Stimulated activated CD4-positive, alpha-beta T cell treated with anti-CD3 and anti-CD28 coated beads, Interleukin-1b, Interleukin-23, amount 100 ng/mL, for 1 hour (primary cell): ENCODE measurements at regions not wholly inside any gene's neighbourhood (a gene's known extent, or its start where the extent isn't known, plus 50 kb on each side); places are given as distances from the start of the nearest gene placed in this dataset.

Experiments
- DNase-seq, 2 donors: peaks; one replicate each; pipeline ENCODE4 v3.0.0-alpha.2; 2020; ENCODE audit warnings: low read depth in 2 of 2

GRCh38 chr13:39159846-39160370 lies 121.7 kb downstream of the NHLRC3 start:
- DNase-seq: no peak

- DNase-seq: no peak
Observed at GRCh38 chr13:39167018-39167417, 128.8 kb downstream of the NHLRC3 start.

GRCh38 chr13:39170711-39171110 lies 132.5 kb downstream of the NHLRC3 start:
- DNase-seq: no peak

- DNase-seq: no peak
Observed at GRCh38 chr13:39185326-39185725, 147.1 kb downstream of the NHLRC3 start.

GRCh38 chr13:39186205-39186875 lies 148.1 kb downstream of the NHLRC3 start:
- no peak for DNase-seq

- DNase-seq: no peak
Observed at GRCh38 chr13:39189778-39190177, 151.5 kb downstream of the NHLRC3 start.

- DNase-seq: no peak
Observed at GRCh38 chr13:39196965-39197646, 158.8 kb downstream of the NHLRC3 start.

- no peak for DNase-seq
Observed at GRCh38 chr13:39197647-39198007, 159.4 kb downstream of the NHLRC3 start.

- DNase-seq: no peak
Observed at GRCh38 chr13:39200249-39200910, 162.1 kb downstream of the NHLRC3 start.

GRCh38 chr13:39201180-39201579 lies 162.9 kb downstream of the NHLRC3 start:
- DNase-seq: no peak

- DNase-seq: no peak
Observed at GRCh38 chr13:39202746-39203145, 164.5 kb downstream of the NHLRC3 start.

GRCh38 chr13:39208636-39209035 lies 170.4 kb downstream of the NHLRC3 start:
- no peak for DNase-seq

GRCh38 chr13:39209731-39210531 lies 171.7 kb downstream of the NHLRC3 start:
- no peak for DNase-seq

GRCh38 chr13:39210961-39211534 lies 172.8 kb downstream of the NHLRC3 start:
- no peak for DNase-seq

- DNase-seq: no peak
Observed at GRCh38 chr13:39215971-39216370, 177.7 kb downstream of the NHLRC3 start.

GRCh38 chr13:39217471-39217870 lies 179.2 kb downstream of the NHLRC3 start:
- DNase-seq: no peak

GRCh38 chr13:39224671-39225240 lies 186.5 kb downstream of the NHLRC3 start:
- DNase-seq: no peak

- DNase-seq: no peak
Observed at GRCh38 chr13:39225860-39226259, 187.6 kb downstream of the NHLRC3 start.

GRCh38 chr13:39226359-39226758 lies 188.1 kb downstream of the NHLRC3 start:
- DNase-seq: no peak

GRCh38 chr13:39232401-39232980 lies 194.2 kb downstream of the NHLRC3 start:
- no peak for DNase-seq

- DNase-seq: no peak
Observed at GRCh38 chr13:39232999-39233398, 194.7 kb downstream of the NHLRC3 start.
